H9 (cell line): ENCODE measurements at regions not wholly inside any gene's neighbourhood (a gene's known extent, or its start where the extent isn't known, plus 50 kb on each side); places are given as distances from the start of the nearest gene placed in this dataset.

Experiments used
- DNase-seq: peaks from one replicate; pipeline ENCODE4 v3.0.0-alpha.2; 2017
- H2AFZ ChIP-seq: one replicate; pipeline ENCODE4 v1.6.1; 2013; ENCODE audit warnings: mild to moderate bottlenecking, low read length, control low read depth, moderate library complexity
- H2AK5ac ChIP-seq: 2 replicates; pipeline ENCODE4 v1.6.1; 2013; ENCODE audit warnings: low read length, control low read depth, mixed read lengths; ENCODE audit not compliant: insufficient read length
- H2BK120ac ChIP-seq: one replicate; pipeline ENCODE4 v1.6.1; 2013; ENCODE audit warnings: low read depth, mild to moderate bottlenecking, low read length, control low read depth, inconsistent platforms; ENCODE audit not compliant: poor library complexity, severe bottlenecking
- H2BK12ac ChIP-seq: 2 replicates; pipeline ENCODE4 v1.6.1; 2013; ENCODE audit warnings: low read length, control low read depth, mixed read lengths, low read depth; ENCODE audit not compliant: insufficient read length
- H2BK15ac ChIP-seq: 2 replicates; pipeline ENCODE4 v1.6.1; 2013; ENCODE audit warnings: low read depth, low read length, control low read depth
- H2BK20ac ChIP-seq: one replicate; pipeline ENCODE4 v1.6.1; 2013; ENCODE audit warnings: low read depth, mild to moderate bottlenecking, low read length, control low read depth, inconsistent platforms; ENCODE audit not compliant: poor library complexity, severe bottlenecking
- H2BK5ac ChIP-seq: 2 replicates; pipeline ENCODE4 v1.6.1; 2013; ENCODE audit warnings: low read length, control low read depth, mixed read lengths; ENCODE audit not compliant: insufficient read length
- H3K14ac ChIP-seq: 2 replicates; pipeline ENCODE4 v1.6.1; 2013; ENCODE audit warnings: low read length, control low read depth; ENCODE audit not compliant: insufficient read depth
- H3K18ac ChIP-seq: 2 replicates; pipeline ENCODE4 v1.6.1; 2013; ENCODE audit warnings: low read depth, mild to moderate bottlenecking, mixed read lengths, low read length, control low read depth; ENCODE audit not compliant: insufficient read length
- H3K23ac ChIP-seq: 2 replicates; pipeline ENCODE4 v1.6.1; 2013; ENCODE audit warnings: low read length, control low read depth, mixed read lengths, low read depth; ENCODE audit not compliant: insufficient read length
- H3K23me2 ChIP-seq: 2 replicates; pipeline ENCODE4 v1.6.1; 2013; ENCODE audit warnings: low read depth, mild to moderate bottlenecking, mixed read lengths, low read length, control low read depth; ENCODE audit not compliant: insufficient read length, poor library complexity, severe bottlenecking
- H3K27ac ChIP-seq: 2 replicates; pipeline ENCODE4 v1.5.1; 2013; ENCODE audit warnings: low read length, control low read depth, mixed read lengths, low read depth; ENCODE audit not compliant: insufficient read length
- H3K27me3 ChIP-seq: 2 replicates; pipeline ENCODE4 v1.6.1; 2013; ENCODE audit warnings: low read length, control low read depth, inconsistent platforms; ENCODE audit not compliant: insufficient read depth
- H3K4ac ChIP-seq: 2 replicates; pipeline ENCODE4 v1.6.1; 2013; ENCODE audit warnings: low read depth, mild to moderate bottlenecking, control low read depth, inconsistent platforms, low read length, moderate library complexity
- H3K4me1 ChIP-seq: 2 replicates; pipeline ENCODE4 v1.6.1; 2013; ENCODE audit warnings: low read length, control low read depth, inconsistent platforms; ENCODE audit not compliant: insufficient read depth
- H3K4me2 ChIP-seq: 2 replicates; pipeline ENCODE4 v1.6.1; 2013; ENCODE audit warnings: low read length, control low read depth, mixed read lengths; ENCODE audit not compliant: insufficient read length, insufficient read depth
- H3K56ac ChIP-seq: 2 replicates; pipeline ENCODE4 v1.6.1; 2013; ENCODE audit warnings: low read depth, mild to moderate bottlenecking, mixed read lengths, low read length, control low read depth; ENCODE audit not compliant: insufficient read length
- H3K79me1 ChIP-seq: 2 replicates; pipeline ENCODE4 v1.6.1; 2013; ENCODE audit warnings: low read depth, mild to moderate bottlenecking, moderate library complexity, low read length, control low read depth, inconsistent platforms; ENCODE audit not compliant: insufficient read depth, poor library complexity, severe bottlenecking
- H3K79me2 ChIP-seq: 2 replicates; pipeline ENCODE4 v1.6.1; 2013; ENCODE audit warnings: low read length, control low read depth, inconsistent platforms; ENCODE audit not compliant: insufficient read depth
- H3K9ac ChIP-seq: 2 replicates; pipeline ENCODE4 v1.6.1; 2013; ENCODE audit warnings: low read length, control low read depth, mixed read lengths; ENCODE audit not compliant: insufficient read length; ENCODE audit errors: extremely low read depth
- H3K9me3 ChIP-seq: one replicate; pipeline ENCODE4 v1.6.1; 2013; ENCODE audit warnings: low read depth, low read length, inconsistent platforms; ENCODE audit not compliant: control insufficient read depth
- H3T11ph ChIP-seq: one replicate; pipeline ENCODE4 v1.6.1; 2013; ENCODE audit warnings: mild to moderate bottlenecking, low read length, control low read depth, inconsistent platforms
- H4K20me1 ChIP-seq: one replicate; pipeline ENCODE4 v1.6.1; 2013; ENCODE audit not compliant: control insufficient read depth, insufficient read length, insufficient read depth
- H4K5ac ChIP-seq: 2 replicates; pipeline ENCODE4 v1.6.1; 2013; ENCODE audit warnings: low read depth, mild to moderate bottlenecking, mixed read lengths, low read length, control low read depth; ENCODE audit not compliant: insufficient read length
- H4K8ac ChIP-seq: replicated peaks from 2 replicates; pipeline ENCODE4 v1.6.1; 2013; ENCODE audit warnings: low read length, control low read depth, mixed read lengths, low read depth; ENCODE audit not compliant: insufficient read length
- H4K91ac ChIP-seq: 2 replicates; pipeline ENCODE4 v1.6.1; 2013; ENCODE audit warnings: low read depth, mild to moderate bottlenecking, moderate library complexity, mixed read lengths, low read length, control low read depth; ENCODE audit not compliant: insufficient read length
- H3K27ac Mint-ChIP-seq, 3 experiments: 2 replicates in 2 of 3; 3 replicates in 1 of 3; pipeline ENCODE4 v1.8.0; 2020 to 2021; ENCODE audit warnings: mixed read lengths in 3 of 3, mild to moderate bottlenecking in 1 of 3, moderate library complexity in 1 of 3
- H3K27me3 Mint-ChIP-seq: 2 replicates; pipeline ENCODE4 v1.8.0; 2021; ENCODE audit warnings: low read depth, mild to moderate bottlenecking, moderate library complexity, mixed read lengths
- H3K36me3 Mint-ChIP-seq, 3 experiments: 2 replicates in 2 of 3; 3 replicates in 1 of 3; pipeline ENCODE4 v1.8.0; 2020 to 2021; ENCODE audit warnings: low read depth in 3 of 3, mixed read lengths in 3 of 3; ENCODE audit not compliant: insufficient read depth in 1 of 3
- H3K4me1 Mint-ChIP-seq, 2 experiments: 2 replicates each; pipeline ENCODE4 v1.8.0; 2020; ENCODE audit warnings: mixed read lengths in 2 of 2
- H3K4me3 Mint-ChIP-seq, 2 experiments: 2 replicates in 1 of 2; 3 replicates in 1 of 2; pipeline ENCODE4 v1.8.0; 2020 to 2021; ENCODE audit warnings: mild to moderate bottlenecking in 2 of 2, mixed read lengths in 2 of 2, moderate library complexity in 1 of 2
- H3K9me3 Mint-ChIP-seq, 2 experiments: 2 replicates in 1 of 2; 3 replicates in 1 of 2; pipeline ENCODE4 v1.8.0; 2020; ENCODE audit warnings: mild to moderate bottlenecking in 2 of 2, mixed read lengths in 2 of 2, moderate library complexity in 1 of 2
- WGBS: extraction: QIAGEN DNeasy Blood & Tissue Kit; methylation state at CpG from one replicate; pipeline ENCODE4 v1.1.7; 2013; ENCODE audit warnings: missing lambda C conversion rate, low lambda C conversion rate, mixed read lengths; ENCODE audit not compliant: insufficient read length; ENCODE audit errors: extremely low coverage; 5-methylcytosine and 5-hydroxymethylcytosine counted together
- TF ChIP-seq, protein P1 (sequence below): fragments of 200-600 bp; sonication (generic); conservative IDR thresholded peaks from 3 replicates; pipeline ENCODE4 v1.8.0; 2021; ENCODE audit warnings: antibody characterized with exemption, mild to moderate bottlenecking

DNA sequence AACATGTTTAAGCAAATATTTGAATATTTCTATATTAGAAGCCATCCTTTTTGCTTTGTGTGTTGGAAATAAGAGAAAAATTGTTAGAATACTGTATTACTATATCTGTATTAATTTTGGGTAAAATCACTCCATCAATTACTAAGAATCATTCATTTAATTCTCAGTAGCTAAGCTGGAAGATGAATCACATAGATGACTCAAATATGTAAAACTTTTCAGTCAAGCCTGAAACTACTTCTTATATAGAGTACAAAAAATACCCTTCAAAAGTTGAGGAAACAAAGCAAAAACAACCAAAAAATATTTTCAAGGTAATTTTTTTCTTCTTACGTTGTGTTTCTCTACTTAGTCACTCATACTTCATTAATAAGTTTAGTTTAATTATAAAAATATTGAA, 205.7 kb upstream of the ROBO1 start:
- no peak overlapping the region for H3K23ac ChIP-seq
- H3K4me1 ChIP-seq, result no peaks in the 10 kb centered on the region
- H3T11ph ChIP-seq, result no peak overlapping the region
- no peak overlapping the region for H2BK120ac ChIP-seq
- no peak overlapping the region for H3K14ac ChIP-seq
- H2BK5ac ChIP-seq, result no peak overlapping the region
- Mint-ChIP-seq H3K4me1 (no peaks in the 10 kb centered on the region; a peak in 1 of 4 replicates), H3K4me3 (no peak overlapping the region), H3K27me3 (no peaks in the 10 kb centered on the region), H3K36me3 (peaks cover 0 to 7% (median 0%) of the 10 kb centered on the region in 3 experiments; a peak in 2 of 7 replicates), H3K27ac (no peak overlapping the region), H3K9me3 (no peaks in the 10 kb centered on the region; a peak in 2 of 5 replicates)
- no peak overlapping the region for H2AFZ ChIP-seq
- WGBS, result no CpG with 5 or more reads among the region's 1 CpG
- no peak overlapping the region for H2BK15ac ChIP-seq
- no peak overlapping the region for H3K27ac ChIP-seq
- no peaks in the 10 kb centered on the region for H3K79me2 ChIP-seq
- H3K23me2 ChIP-seq, result no peaks in the 10 kb centered on the region
- no peaks in the 10 kb centered on the region for H4K20me1 ChIP-seq
- H4K91ac ChIP-seq, result no peak overlapping the region
- H3K27me3 ChIP-seq, result no peaks in the 10 kb centered on the region
- H4K8ac ChIP-seq, result no peak overlapping the region
- H3K4ac ChIP-seq, result no peak overlapping the region
- H4K5ac ChIP-seq, result no peak overlapping the region
- H3K18ac ChIP-seq, result no peak overlapping the region
- no peak overlapping the region for H2BK12ac ChIP-seq
- H2BK20ac ChIP-seq, result no peak overlapping the region
- H2AK5ac ChIP-seq, result no peak overlapping the region
- no peaks in the 10 kb centered on the region for H3K79me1 ChIP-seq
- TF ChIP-seq, protein P1, sequence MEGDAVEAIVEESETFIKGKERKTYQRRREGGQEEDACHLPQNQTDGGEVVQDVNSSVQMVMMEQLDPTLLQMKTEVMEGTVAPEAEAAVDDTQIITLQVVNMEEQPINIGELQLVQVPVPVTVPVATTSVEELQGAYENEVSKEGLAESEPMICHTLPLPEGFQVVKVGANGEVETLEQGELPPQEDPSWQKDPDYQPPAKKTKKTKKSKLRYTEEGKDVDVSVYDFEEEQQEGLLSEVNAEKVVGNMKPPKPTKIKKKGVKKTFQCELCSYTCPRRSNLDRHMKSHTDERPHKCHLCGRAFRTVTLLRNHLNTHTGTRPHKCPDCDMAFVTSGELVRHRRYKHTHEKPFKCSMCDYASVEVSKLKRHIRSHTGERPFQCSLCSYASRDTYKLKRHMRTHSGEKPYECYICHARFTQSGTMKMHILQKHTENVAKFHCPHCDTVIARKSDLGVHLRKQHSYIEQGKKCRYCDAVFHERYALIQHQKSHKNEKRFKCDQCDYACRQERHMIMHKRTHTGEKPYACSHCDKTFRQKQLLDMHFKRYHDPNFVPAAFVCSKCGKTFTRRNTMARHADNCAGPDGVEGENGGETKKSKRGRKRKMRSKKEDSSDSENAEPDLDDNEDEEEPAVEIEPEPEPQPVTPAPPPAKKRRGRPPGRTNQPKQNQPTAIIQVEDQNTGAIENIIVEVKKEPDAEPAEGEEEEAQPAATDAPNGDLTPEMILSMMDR, result no peak
- no peak overlapping the region for H3K56ac ChIP-seq
- no peak overlapping the region for H3K4me2 ChIP-seq
- H3K9me3 ChIP-seq, result no peaks in the 10 kb centered on the region
- DNase-seq, result no peak
- no peak overlapping the region for H3K9ac ChIP-seq
